ENCODE measurements at regions not wholly inside any gene's neighbourhood (a gene's known extent, or its start where the extent isn't known, plus 50 kb on each side); places are given as distances from the start of the nearest gene placed in this dataset.

GRCh38 chr18:59954755-59955156 is 55.0 kb downstream of the PMAIP1 start:
- DNase-seq, result no peak

- no peak for DNase-seq
These were observed 54.4 kb downstream of the PMAIP1 start for GRCh38 chr18:59954241-59954640.

All from activated CD4-positive, alpha-beta T cell treated with anti-CD3 and anti-CD28 coated beads, Interleukin-2, amount 50 U/mL, for 4 hours (primary cell).